ENCODE measurements at regions not wholly inside any gene's neighbourhood (a gene's known extent, or its start where the extent isn't known, plus 50 kb on each side); places are given as distances from the start of the nearest gene placed in this dataset.

DNA sequence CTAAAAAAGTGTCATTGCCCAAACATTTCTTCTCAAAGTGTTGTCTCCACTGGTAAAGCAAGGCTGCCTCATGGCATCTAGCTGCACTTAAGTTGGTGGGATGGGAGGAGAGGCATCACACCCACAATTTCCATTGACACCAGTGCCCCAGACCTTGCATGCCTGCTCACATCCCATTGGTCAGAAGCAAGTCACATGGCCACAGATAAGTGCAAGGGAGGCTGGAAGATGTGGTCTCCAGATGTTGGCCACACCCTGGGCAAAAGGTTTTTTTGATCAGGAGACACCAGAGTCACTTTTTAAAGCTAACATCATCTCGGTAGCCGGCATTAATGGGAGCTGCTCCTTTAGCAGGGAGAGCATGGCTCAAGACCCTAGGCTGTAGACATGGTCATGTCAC, 157.1 kb upstream of the CST7 start:
- peaks cover 0 to 20% of the 10 kb centered on the region in 2 donors for H3K27me3 Mint-ChIP-seq (ENCODE audit: low read depth in 2 of 2)
- H3K27ac Mint-ChIP-seq, result no peak overlapping the region
- intact Hi-C loops (cut with micrococcal nuclease), result no loop called here
- no peaks in the 10 kb centered on the region for H3K9me3 Mint-ChIP-seq
- whole genome bisulfite sequencing (ENCODE audit: insufficient coverage), result 96% methylated on average over 2 of the region's 2 CpGs
- Histone ChIP-seq H3K4me3 (ENCODE audit: low read length) (no peak overlapping the region), H3K36me3 (ENCODE audit: control insufficient read depth, insufficient read depth, low read length) (no peaks in the 10 kb centered on the region), H3K27ac (ENCODE audit: low read length) (no peak overlapping the region), H3K9me3 (ENCODE audit: control insufficient read depth, insufficient read depth, low read length) (no peaks in the 10 kb centered on the region), H3K27me3 (ENCODE audit: control insufficient read depth, insufficient read depth, low read length) (no peaks in the 10 kb centered on the region), H3K4me1 (ENCODE audit: control insufficient read depth, insufficient read depth, low read length) (no peaks in the 10 kb centered on the region)
- no peak overlapping the region for H3K4me3 Mint-ChIP-seq
- TF ChIP-seq, protein P1, sequence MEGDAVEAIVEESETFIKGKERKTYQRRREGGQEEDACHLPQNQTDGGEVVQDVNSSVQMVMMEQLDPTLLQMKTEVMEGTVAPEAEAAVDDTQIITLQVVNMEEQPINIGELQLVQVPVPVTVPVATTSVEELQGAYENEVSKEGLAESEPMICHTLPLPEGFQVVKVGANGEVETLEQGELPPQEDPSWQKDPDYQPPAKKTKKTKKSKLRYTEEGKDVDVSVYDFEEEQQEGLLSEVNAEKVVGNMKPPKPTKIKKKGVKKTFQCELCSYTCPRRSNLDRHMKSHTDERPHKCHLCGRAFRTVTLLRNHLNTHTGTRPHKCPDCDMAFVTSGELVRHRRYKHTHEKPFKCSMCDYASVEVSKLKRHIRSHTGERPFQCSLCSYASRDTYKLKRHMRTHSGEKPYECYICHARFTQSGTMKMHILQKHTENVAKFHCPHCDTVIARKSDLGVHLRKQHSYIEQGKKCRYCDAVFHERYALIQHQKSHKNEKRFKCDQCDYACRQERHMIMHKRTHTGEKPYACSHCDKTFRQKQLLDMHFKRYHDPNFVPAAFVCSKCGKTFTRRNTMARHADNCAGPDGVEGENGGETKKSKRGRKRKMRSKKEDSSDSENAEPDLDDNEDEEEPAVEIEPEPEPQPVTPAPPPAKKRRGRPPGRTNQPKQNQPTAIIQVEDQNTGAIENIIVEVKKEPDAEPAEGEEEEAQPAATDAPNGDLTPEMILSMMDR (IDR thresholded peaks at IDR 0.05), result no peak
- H3K36me3 Mint-ChIP-seq, result no peaks in the 10 kb centered on the region
- ATAC-seq (no peak), DNase-seq (no peak)
- H3K4me1 Mint-ChIP-seq, result peaks cover 0 to 9% of the 10 kb centered on the region in 2 donors

DNA sequence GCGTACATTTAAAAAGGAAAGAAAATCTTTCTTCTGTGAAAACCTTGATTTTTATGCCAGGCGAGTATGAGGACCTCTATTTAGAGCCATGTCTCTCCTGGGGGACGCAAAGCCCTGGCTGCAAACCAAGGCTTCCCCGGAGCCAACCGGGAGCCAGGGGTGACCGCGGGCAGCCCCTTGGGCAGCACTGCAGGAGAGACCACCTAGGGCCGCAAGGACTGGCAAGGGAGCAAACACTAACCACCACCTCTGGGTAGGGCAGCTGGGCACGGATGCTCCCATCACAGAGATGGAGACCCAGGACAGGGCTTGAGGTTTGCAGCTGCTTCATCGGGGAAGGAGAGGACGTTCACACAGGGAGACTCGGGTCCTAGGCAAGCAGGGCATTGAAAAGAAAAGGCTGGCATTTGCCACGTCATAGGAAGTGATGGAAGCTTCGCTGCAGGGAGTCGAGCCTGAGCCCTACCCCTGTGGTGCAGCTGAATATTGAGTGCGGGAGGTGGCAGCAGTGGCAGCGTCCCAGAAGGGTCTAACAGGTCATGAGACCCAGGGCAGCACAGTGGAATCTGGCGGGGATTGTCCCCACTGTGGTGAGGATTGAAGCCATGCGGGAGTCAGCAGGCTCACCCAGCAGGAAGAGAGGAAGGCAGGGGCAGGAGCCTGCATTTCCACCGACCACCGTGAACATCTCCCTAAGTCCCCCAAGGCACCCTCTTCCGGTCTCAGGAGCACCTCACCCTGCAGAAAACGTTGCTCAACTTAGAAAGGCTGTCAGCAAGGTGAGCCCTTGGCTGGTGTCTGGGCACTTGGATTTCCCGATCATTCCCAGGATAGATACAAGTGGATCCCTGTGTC, 156.2 kb upstream of the CST7 start:
- H3K27me3 Mint-ChIP-seq (ENCODE audit: low read depth in 2 of 2), result peaks cover 0 to 20% of the 10 kb centered on the region in 2 donors
- Histone ChIP-seq H3K4me1 (ENCODE audit: control insufficient read depth, insufficient read depth, low read length) (no peaks in the 10 kb centered on the region), H3K36me3 (ENCODE audit: control insufficient read depth, insufficient read depth, low read length) (no peaks in the 10 kb centered on the region), H3K27ac (ENCODE audit: low read length) (no peak overlapping the region), H3K4me3 (ENCODE audit: low read length) (no peak overlapping the region), H3K27me3 (ENCODE audit: control insufficient read depth, insufficient read depth, low read length) (no peaks in the 10 kb centered on the region), H3K9me3 (ENCODE audit: control insufficient read depth, insufficient read depth, low read length) (no peaks in the 10 kb centered on the region)
- no peak overlapping the region for H3K27ac Mint-ChIP-seq
- intact Hi-C loops (cut with micrococcal nuclease), result no loop called here
- DNase-seq (no peak), ATAC-seq (no peak)
- WGBS (ENCODE audit: insufficient coverage), result 88% methylated on average over 24 of the region's 24 CpGs
- H3K4me3 Mint-ChIP-seq, result no peak overlapping the region
- no peaks in the 10 kb centered on the region for H3K36me3 Mint-ChIP-seq
- peaks cover 0 to 9% of the 10 kb centered on the region in 2 donors for H3K4me1 Mint-ChIP-seq
- TF ChIP-seq, protein P1 (IDR thresholded peaks at IDR 0.05), result no peak
- no peaks in the 10 kb centered on the region for H3K9me3 Mint-ChIP-seq

DNA sequence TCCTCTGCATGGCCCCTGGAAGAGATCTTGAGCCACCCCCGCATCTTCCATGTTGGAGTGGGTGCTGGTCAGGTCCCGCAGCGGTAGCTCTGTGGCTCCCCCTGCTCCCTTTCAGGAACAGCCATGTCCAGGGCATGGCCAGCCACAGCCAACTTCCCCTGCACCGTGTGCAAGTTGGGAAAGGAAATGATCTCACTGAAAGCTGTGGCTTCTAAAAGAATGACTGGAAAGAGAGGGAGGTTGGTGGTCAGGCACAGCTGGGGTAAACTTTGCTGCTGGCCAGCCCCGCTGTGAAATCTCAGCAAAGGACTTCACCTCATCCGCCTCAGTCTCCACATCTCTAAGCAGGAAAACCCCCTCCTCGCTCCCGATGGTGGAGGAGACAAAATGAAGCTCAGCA, 153.6 kb upstream of the CST7 start:
- Histone ChIP-seq H3K9me3 (ENCODE audit: control insufficient read depth, insufficient read depth, low read length) (no peaks in the 10 kb centered on the region), H3K36me3 (ENCODE audit: control insufficient read depth, insufficient read depth, low read length) (no peaks in the 10 kb centered on the region), H3K4me3 (ENCODE audit: low read length) (no peak overlapping the region), H3K27me3 (ENCODE audit: control insufficient read depth, insufficient read depth, low read length) (no peaks in the 10 kb centered on the region), H3K27ac (ENCODE audit: low read length) (no peak overlapping the region), H3K4me1 (ENCODE audit: control insufficient read depth, insufficient read depth, low read length) (no peaks in the 10 kb centered on the region)
- peaks cover 0 to 20% of the 10 kb centered on the region in 2 donors for H3K27me3 Mint-ChIP-seq (ENCODE audit: low read depth in 2 of 2)
- TF ChIP-seq, protein P1 (IDR thresholded peaks at IDR 0.05), result no peak
- no peaks in the 10 kb centered on the region for H3K36me3 Mint-ChIP-seq
- H3K9me3 Mint-ChIP-seq, result no peaks in the 10 kb centered on the region
- intact Hi-C loops (cut with micrococcal nuclease), result no loop called here
- H3K4me3 Mint-ChIP-seq, result no peak overlapping the region
- ATAC-seq, result no peak
- 28% methylated on average over 8 of the region's 8 CpGs for WGBS (ENCODE audit: insufficient coverage)
- no peak overlapping the region for H3K27ac Mint-ChIP-seq
- no peak for DNase-seq
- peaks cover 0 to 9% of the 10 kb centered on the region in 2 donors for H3K4me1 Mint-ChIP-seq

DNA sequence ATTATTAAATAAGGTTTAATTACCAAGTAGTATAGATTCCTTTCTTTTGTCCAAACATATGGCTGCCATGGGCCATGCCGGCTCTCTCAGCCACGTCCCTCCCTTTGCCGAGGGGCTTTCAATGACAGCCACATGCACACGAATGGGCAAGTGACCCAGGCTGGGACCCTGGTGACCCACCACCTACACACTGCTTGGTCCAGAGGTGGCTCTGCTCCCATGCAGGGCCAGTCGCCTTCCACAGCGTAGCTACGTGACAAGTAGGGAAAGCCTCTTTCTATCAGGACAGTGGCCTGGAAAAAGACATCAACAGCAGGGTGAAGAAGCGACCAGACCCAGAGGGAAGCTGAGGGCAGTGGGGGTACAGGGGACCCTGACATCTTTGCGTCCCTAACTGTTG, 152.8 kb upstream of the CST7 start:
- intact Hi-C loops (cut with micrococcal nuclease), result no loop called here
- Mint-ChIP-seq H3K36me3 (no peaks in the 10 kb centered on the region), H3K27ac (no peak overlapping the region), H3K27me3 (ENCODE audit: low read depth in 2 of 2) (peaks cover 0 to 20% of the 10 kb centered on the region in 2 donors), H3K4me3 (no peak overlapping the region), H3K4me1 (peaks cover 0 to 9% of the 10 kb centered on the region in 2 donors), H3K9me3 (no peaks in the 10 kb centered on the region)
- Histone ChIP-seq H3K27ac (ENCODE audit: low read length) (no peak overlapping the region), H3K36me3 (ENCODE audit: control insufficient read depth, insufficient read depth, low read length) (no peaks in the 10 kb centered on the region), H3K4me3 (ENCODE audit: low read length) (no peak overlapping the region), H3K27me3 (ENCODE audit: control insufficient read depth, insufficient read depth, low read length) (no peaks in the 10 kb centered on the region), H3K4me1 (ENCODE audit: control insufficient read depth, insufficient read depth, low read length) (no peaks in the 10 kb centered on the region), H3K9me3 (ENCODE audit: control insufficient read depth, insufficient read depth, low read length) (no peaks in the 10 kb centered on the region)
- ATAC-seq (no peak), DNase-seq (no peak)
- 87% methylated on average over 9 of the region's 9 CpGs for WGBS (ENCODE audit: insufficient coverage)
- TF ChIP-seq, protein P1 (IDR thresholded peaks at IDR 0.05), result no peak
